Lung (tissue), 11 donors: ENCODE measurements at regions not wholly inside any gene's neighbourhood (a gene's known extent, or its start where the extent isn't known, plus 50 kb on each side); places are given as distances from the start of the nearest gene placed in this dataset.
A peak's percentile ranks its signal among the peaks of the same experiment; 100 is the strongest.

ENCODE experiments used
- ATAC-seq: fragments of 200-7000 bp; cut with Tn5 transposase; one replicate; pipeline ENCODE4 v1.9.1; 2020; ENCODE audit warnings: moderate number of reproducible peaks; ENCODE audit not compliant: insufficient read depth, low FRiP score
- DNase-seq, 3 donors: peaks; one replicate each; pipeline ENCODE4 v3.0.0-alpha.2; 2013 to 2017
- H3K27ac ChIP-seq, 2 donors: one replicate each; pipeline ENCODE4 v1.5.1; 2013; ENCODE audit warnings: mild to moderate bottlenecking in 2 of 2, moderate library complexity in 2 of 2, control low read depth in 1 of 2, inconsistent platforms in 1 of 2, low read depth in 1 of 2, low read length in 1 of 2
- H3K27me3 ChIP-seq, 3 donors: one replicate each; pipeline ENCODE4 v1.5.1; 2013; ENCODE audit warnings: low read length in 2 of 3; ENCODE audit not compliant: control insufficient read depth in 3 of 3, insufficient read depth in 3 of 3
- H3K36me3 ChIP-seq, 4 donors: one replicate each; pipeline ENCODE4 v1.5.1; 2013; ENCODE audit warnings: low read length in 4 of 4, mild to moderate bottlenecking in 1 of 4, moderate library complexity in 1 of 4; ENCODE audit not compliant: control insufficient read depth in 4 of 4, insufficient read depth in 4 of 4
- H3K4me1 ChIP-seq, 5 donors: one replicate each; pipeline ENCODE4 v1.5.1; 2013; ENCODE audit warnings: low read length in 5 of 5, mild to moderate bottlenecking in 2 of 5, moderate library complexity in 1 of 5; ENCODE audit not compliant: control insufficient read depth in 5 of 5, insufficient read depth in 5 of 5
- H3K4me3 ChIP-seq: one replicate; pipeline ENCODE4 v1.5.1; 2013; ENCODE audit warnings: mild to moderate bottlenecking, control low read depth, moderate library complexity
- H3K9ac ChIP-seq, 2 donors: one replicate each; pipeline ENCODE4 v1.5.1; 2013; ENCODE audit warnings: low read length in 2 of 2, control low read depth in 1 of 2; ENCODE audit not compliant: insufficient read depth in 1 of 2
- H3K9me3 ChIP-seq, 4 donors: one replicate each; pipeline ENCODE4 v1.5.1; 2013; ENCODE audit warnings: low read length in 3 of 4, mild to moderate bottlenecking in 1 of 4, moderate library complexity in 1 of 4; ENCODE audit not compliant: control insufficient read depth in 4 of 4, insufficient read depth in 3 of 4
- WGBS, 2 donors: extraction: QIAGEN DNeasy Blood & Tissue Kit; methylation state at CpG; one replicate each; pipeline ENCODE4 v1.1.7; 2013; 5-methylcytosine and 5-hydroxymethylcytosine counted together
- TF ChIP-seq, protein P1 (sequence below): IDR thresholded peaks from 2 replicates; pipeline ENCODE4 v1.5.1; 2012; ENCODE audit warnings: mild to moderate bottlenecking; ENCODE audit errors: control extremely low read depth, extremely low read depth
- donor health status: control.
- donor health status: control.
- donor health status: Bipolar disorder and iron deficiency.
- donor health status: healthy.
- donor health status: DM: yes; HTN: yes; CAD: no.

- Histone ChIP-seq H3K36me3 (no peaks in the 10 kb centered on the region), H3K4me3 (no peak overlapping the region), H3K9ac (no peak overlapping the region), H3K4me1 (peaks cover 0 to 32% (median 8%) of the 10 kb centered on the region in 5 donors), H3K27me3 (no peaks in the 10 kb centered on the region), H3K27ac (no peak overlapping the region), H3K9me3 (peaks cover 0 to 8% (median 2%) of the 10 kb centered on the region in 4 donors)
- DNase-seq (peak; percentile 42 to 77 (median 76)), ATAC-seq (no peak)
- TF ChIP-seq, protein P1, sequence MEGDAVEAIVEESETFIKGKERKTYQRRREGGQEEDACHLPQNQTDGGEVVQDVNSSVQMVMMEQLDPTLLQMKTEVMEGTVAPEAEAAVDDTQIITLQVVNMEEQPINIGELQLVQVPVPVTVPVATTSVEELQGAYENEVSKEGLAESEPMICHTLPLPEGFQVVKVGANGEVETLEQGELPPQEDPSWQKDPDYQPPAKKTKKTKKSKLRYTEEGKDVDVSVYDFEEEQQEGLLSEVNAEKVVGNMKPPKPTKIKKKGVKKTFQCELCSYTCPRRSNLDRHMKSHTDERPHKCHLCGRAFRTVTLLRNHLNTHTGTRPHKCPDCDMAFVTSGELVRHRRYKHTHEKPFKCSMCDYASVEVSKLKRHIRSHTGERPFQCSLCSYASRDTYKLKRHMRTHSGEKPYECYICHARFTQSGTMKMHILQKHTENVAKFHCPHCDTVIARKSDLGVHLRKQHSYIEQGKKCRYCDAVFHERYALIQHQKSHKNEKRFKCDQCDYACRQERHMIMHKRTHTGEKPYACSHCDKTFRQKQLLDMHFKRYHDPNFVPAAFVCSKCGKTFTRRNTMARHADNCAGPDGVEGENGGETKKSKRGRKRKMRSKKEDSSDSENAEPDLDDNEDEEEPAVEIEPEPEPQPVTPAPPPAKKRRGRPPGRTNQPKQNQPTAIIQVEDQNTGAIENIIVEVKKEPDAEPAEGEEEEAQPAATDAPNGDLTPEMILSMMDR, result no peak
- 54 to 56% methylated on average over 5 of the region's 5 CpGs for WGBS, 2 donors
These were observed 62.9 kb upstream of the FAM110C start for GRCh38 chr2:108920-109809.

DNA sequence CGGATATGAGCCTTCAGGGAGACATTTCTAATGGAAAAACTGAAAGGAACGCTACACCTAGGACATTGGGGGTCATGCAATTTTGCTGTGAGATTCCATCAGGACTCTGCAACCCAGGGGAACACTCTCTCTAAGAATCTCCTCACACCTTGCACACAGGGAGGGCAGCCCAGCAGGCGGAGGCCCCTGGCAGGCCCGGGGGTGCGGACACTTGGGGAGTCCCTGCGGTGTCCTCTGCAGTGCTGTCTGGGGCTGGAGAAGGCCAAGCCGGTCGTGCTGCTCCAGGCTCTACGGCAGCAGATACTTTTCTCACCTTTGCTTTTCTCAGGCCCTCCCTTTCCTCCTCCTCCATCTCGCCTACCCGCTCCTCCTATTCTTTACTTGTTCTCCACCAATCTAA is 54.7 kb upstream of the FAM110C start:
- 83 to 88% methylated on average over 11 of the region's 11 CpGs for WGBS, 2 donors
- no peaks in the 10 kb centered on the region for H3K27me3 ChIP-seq

More for the DNA sequence above, 54.7 kb upstream of the FAM110C start:
- TF ChIP-seq, protein P1, result no peak
- Histone ChIP-seq H3K4me1 (no peaks in the 10 kb centered on the region), H3K27ac (no peak overlapping the region), H3K4me3 (no peak overlapping the region), H3K9ac (no peak overlapping the region), H3K36me3 (no peaks in the 10 kb centered on the region), H3K9me3 (peaks cover 0 to 1% (median 0%) of the 10 kb centered on the region in 4 donors)
- no peak for DNase-seq
- no peak for ATAC-seq
